ENCODE measurements at regions not wholly inside any gene's neighbourhood (a gene's known extent, or its start where the extent isn't known, plus 50 kb on each side); places are given as distances from the start of the nearest gene placed in this dataset.

DNA sequence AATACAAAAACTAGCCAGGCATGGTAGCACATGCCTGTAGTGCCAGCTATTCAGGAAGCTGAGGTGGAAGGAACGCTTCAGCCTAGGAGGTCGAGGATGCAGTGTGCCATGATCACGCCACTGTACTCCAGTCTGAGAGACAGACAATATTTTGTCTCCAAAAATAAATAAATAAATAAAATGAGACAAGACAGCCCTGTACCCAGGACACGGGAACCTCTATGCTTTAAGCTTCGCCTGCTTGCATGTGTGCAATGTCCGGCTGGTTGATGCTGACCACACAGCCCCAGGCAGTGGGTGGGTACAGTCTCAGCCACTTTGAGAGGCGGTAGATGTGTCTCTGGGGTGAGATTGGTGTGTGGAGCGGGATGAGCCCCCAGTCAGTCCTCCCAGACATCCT is 52.0 kb upstream of the MPEG1 start:
- H3K79me2 ChIP-seq (ENCODE audit: insufficient read depth, low read length): no peaks in the 10 kb centered on the region
- H3K9ac ChIP-seq (ENCODE audit: low read length): no peak overlapping the region
- no peak overlapping the region for H2AFZ ChIP-seq (ENCODE audit: low read depth, low read length)
- Mint-ChIP-seq H3K4me3 (ENCODE audit: unreplicated experiment) (no peak overlapping the region), H3K9me3 (ENCODE audit: unreplicated experiment) (peaks cover 2% of the 10 kb centered on the region), H3K27me3 (ENCODE audit: low read depth, unreplicated experiment) (peaks cover 7% of the 10 kb centered on the region), H3K27ac (ENCODE audit: unreplicated experiment) (peak overlapping the region; percentile 7), H3K4me1 (ENCODE audit: low read depth, unreplicated experiment) (no peaks in the 10 kb centered on the region), H3K36me3 (ENCODE audit: low read depth, unreplicated experiment) (no peaks in the 10 kb centered on the region)
- no peaks in the 10 kb centered on the region for H3K36me3 ChIP-seq (ENCODE audit: insufficient read depth, low read length)
- no peak for DNase-seq (ENCODE audit: low read depth)
- no peaks in the 10 kb centered on the region for H3K4me1 ChIP-seq (ENCODE audit: insufficient read depth, low read length)
- no peaks in the 10 kb centered on the region for H4K20me1 ChIP-seq (ENCODE audit: insufficient read depth, low read length)
- FAIRE-seq: no peak
- TF ChIP-seq, protein P1, sequence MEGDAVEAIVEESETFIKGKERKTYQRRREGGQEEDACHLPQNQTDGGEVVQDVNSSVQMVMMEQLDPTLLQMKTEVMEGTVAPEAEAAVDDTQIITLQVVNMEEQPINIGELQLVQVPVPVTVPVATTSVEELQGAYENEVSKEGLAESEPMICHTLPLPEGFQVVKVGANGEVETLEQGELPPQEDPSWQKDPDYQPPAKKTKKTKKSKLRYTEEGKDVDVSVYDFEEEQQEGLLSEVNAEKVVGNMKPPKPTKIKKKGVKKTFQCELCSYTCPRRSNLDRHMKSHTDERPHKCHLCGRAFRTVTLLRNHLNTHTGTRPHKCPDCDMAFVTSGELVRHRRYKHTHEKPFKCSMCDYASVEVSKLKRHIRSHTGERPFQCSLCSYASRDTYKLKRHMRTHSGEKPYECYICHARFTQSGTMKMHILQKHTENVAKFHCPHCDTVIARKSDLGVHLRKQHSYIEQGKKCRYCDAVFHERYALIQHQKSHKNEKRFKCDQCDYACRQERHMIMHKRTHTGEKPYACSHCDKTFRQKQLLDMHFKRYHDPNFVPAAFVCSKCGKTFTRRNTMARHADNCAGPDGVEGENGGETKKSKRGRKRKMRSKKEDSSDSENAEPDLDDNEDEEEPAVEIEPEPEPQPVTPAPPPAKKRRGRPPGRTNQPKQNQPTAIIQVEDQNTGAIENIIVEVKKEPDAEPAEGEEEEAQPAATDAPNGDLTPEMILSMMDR (IDR thresholded peaks at IDR 0.05; ENCODE audit: insufficient read depth, low read depth, low read length): no peak
- no peak for TF ChIP-seq EZH2 (IDR thresholded peaks at IDR 0.05; ENCODE audit: insufficient read depth, low read length)
- H3K27ac ChIP-seq (ENCODE audit: low read depth, low read length): no peak overlapping the region
- H3K27me3 ChIP-seq (ENCODE audit: insufficient read depth, low read length): no peaks in the 10 kb centered on the region
- H3K9me3 ChIP-seq (ENCODE audit: insufficient read depth, low read depth, low read length): no peaks in the 10 kb centered on the region
- no peak overlapping the region for H3K4me3 ChIP-seq (ENCODE audit: insufficient read depth, low read depth, low read length)
- no peak overlapping the region for H3K4me2 ChIP-seq (ENCODE audit: low read length)

DNA sequence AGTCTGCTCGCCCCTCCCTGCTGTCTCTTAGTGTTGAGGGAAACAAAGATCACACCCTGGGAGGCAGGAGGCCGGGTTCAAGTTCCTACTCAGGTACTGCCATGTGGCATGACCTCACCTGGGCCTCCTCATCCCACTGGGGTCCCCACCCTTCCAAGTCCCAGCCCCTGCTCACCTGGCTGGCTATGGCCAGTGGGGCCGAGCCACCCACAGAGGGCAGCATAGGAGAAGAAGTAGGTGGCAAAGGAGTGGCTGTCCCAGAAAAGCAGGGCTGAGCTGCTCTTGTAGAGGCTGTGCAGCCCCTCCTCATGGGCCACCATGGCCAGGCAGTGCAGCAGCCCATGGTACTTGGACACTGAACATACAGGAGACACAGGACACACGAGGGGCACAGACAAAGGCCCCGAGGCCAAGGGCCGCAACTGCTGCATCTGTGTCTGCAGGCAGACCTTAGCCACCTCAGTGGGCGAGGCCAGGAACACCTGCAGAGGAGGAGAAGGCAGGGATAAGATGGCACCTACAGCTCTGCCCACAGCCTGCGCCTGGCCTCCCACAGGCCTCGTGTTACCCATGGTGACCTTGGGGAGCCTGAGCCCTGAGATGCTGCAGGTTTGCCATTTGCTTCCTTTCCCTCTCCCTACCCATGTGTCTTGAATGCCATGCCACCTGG is 50.6 kb upstream of the MPEG1 start:
- H3K4me1 Mint-ChIP-seq (ENCODE audit: low read depth, unreplicated experiment): no peaks in the 10 kb centered on the region
- Histone ChIP-seq H3K27me3 (ENCODE audit: insufficient read depth, low read length) (no peaks in the 10 kb centered on the region), H3K4me3 (ENCODE audit: insufficient read depth, low read depth, low read length) (no peak overlapping the region), H3K4me2 (ENCODE audit: low read length) (no peak overlapping the region), H4K20me1 (ENCODE audit: insufficient read depth, low read length) (no peaks in the 10 kb centered on the region), H3K79me2 (ENCODE audit: insufficient read depth, low read length) (no peaks in the 10 kb centered on the region), H3K36me3 (ENCODE audit: insufficient read depth, low read length) (no peaks in the 10 kb centered on the region), H3K9ac (ENCODE audit: low read length) (no peak overlapping the region), H3K4me1 (ENCODE audit: insufficient read depth, low read length) (no peaks in the 10 kb centered on the region), H2AFZ (ENCODE audit: low read depth, low read length) (no peak overlapping the region), H3K9me3 (ENCODE audit: insufficient read depth, low read depth, low read length) (no peaks in the 10 kb centered on the region), H3K27ac (ENCODE audit: low read depth, low read length) (no peak overlapping the region)
- H3K9me3 Mint-ChIP-seq (ENCODE audit: unreplicated experiment): peaks cover 2% of the 10 kb centered on the region
- no peaks in the 10 kb centered on the region for H3K36me3 Mint-ChIP-seq (ENCODE audit: low read depth, unreplicated experiment)
- no peak overlapping the region for H3K4me3 Mint-ChIP-seq (ENCODE audit: unreplicated experiment)
- DNase-seq (ENCODE audit: low read depth) (no peak), FAIRE-seq (no peak)
- TF ChIP-seq, protein P1 (IDR thresholded peaks at IDR 0.05; ENCODE audit: insufficient read depth, low read depth, low read length): no peak
- TF ChIP-seq EZH2 (IDR thresholded peaks at IDR 0.05; ENCODE audit: insufficient read depth, low read length): no peak
- H3K27me3 Mint-ChIP-seq (ENCODE audit: low read depth, unreplicated experiment): peaks cover 5% of the 10 kb centered on the region
- no peak overlapping the region for H3K27ac Mint-ChIP-seq (ENCODE audit: unreplicated experiment)
